ENCODE measurements at regions not wholly inside any gene's neighbourhood (a gene's known extent, or its start where the extent isn't known, plus 50 kb on each side); places are given as distances from the start of the nearest gene placed in this dataset.

- FAIRE-seq (no peak), DNase-seq (no peak)
- Histone ChIP-seq H3K9me3 (ENCODE audit: control insufficient read depth in 2 of 3, insufficient read depth in 1 of 3, low read length in 3 of 3) (peaks cover 0 to 2% (median 0%) of the 10 kb centered on the region in 3 donors), H3K4me1 (ENCODE audit: control insufficient read depth in 2 of 3, insufficient read depth in 2 of 3, low read depth in 1 of 3, low read length in 3 of 3) (no peaks in the 10 kb centered on the region), H3K27me3 (ENCODE audit: control insufficient read depth, insufficient read depth, low read length) (no peaks in the 10 kb centered on the region), H3K36me3 (ENCODE audit: control insufficient read depth in 2 of 3, insufficient read depth in 3 of 3, low read length in 3 of 3) (no peaks in the 10 kb centered on the region), H3K4me3 (ENCODE audit: low read length in 3 of 3) (no peak overlapping the region), H3K9ac (ENCODE audit: low read length in 3 of 3) (no peak overlapping the region), H3K27ac (ENCODE audit: low read depth in 2 of 2, low read length in 2 of 2) (no peak overlapping the region)
- intact Hi-C loops (cut with DNase I): no loop called here
- TF ChIP-seq CTCF (IDR thresholded peaks at IDR 0.05; ENCODE audit: borderline replicate concordance, extremely low read depth, insufficient read depth): no peak
These were observed 80.0 kb upstream of the PRKAR2B start for GRCh38 chr7:106964466-106964865.

DNA sequence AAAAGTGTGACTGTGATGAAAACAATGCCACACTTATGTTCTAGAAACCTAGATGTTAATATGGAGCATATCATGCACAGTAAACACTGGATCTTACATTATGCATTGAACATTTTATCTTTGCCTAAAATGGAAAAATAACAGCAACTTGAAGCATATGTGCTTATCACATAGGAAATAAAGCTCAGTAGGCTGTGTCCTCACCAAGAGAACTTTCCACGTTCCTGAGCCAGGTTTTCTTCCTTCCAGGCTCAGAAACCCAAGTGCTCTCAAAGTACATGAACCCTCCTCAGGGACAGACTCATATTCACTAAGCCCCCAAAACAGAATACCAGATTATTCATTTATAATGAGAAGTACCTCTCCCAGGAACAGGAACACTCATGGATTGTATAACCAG lies 79.4 kb upstream of the PRKAR2B start:
- DNase-seq: no peak
- Histone ChIP-seq H3K9me3 (ENCODE audit: control insufficient read depth in 2 of 3, insufficient read depth in 1 of 3, low read length in 3 of 3) (peaks cover 0 to 2% (median 0%) of the 10 kb centered on the region in 3 donors), H3K27me3 (ENCODE audit: control insufficient read depth, insufficient read depth, low read length) (no peaks in the 10 kb centered on the region), H3K4me3 (ENCODE audit: low read length in 3 of 3) (no peak overlapping the region), H3K27ac (ENCODE audit: low read depth in 2 of 2, low read length in 2 of 2) (no peak overlapping the region), H3K9ac (ENCODE audit: low read length in 3 of 3) (no peak overlapping the region), H3K4me1 (ENCODE audit: control insufficient read depth in 2 of 3, insufficient read depth in 2 of 3, low read depth in 1 of 3, low read length in 3 of 3) (no peaks in the 10 kb centered on the region), H3K36me3 (ENCODE audit: control insufficient read depth in 2 of 3, insufficient read depth in 3 of 3, low read length in 3 of 3) (no peaks in the 10 kb centered on the region)
- intact Hi-C loops (cut with DNase I): no loop called here
- TF ChIP-seq CTCF (IDR thresholded peaks at IDR 0.05; ENCODE audit: borderline replicate concordance, extremely low read depth, insufficient read depth): no peak
- no peak for FAIRE-seq

- Histone ChIP-seq H3K4me3 (ENCODE audit: low read length in 3 of 3) (no peak overlapping the region), H3K9me3 (ENCODE audit: control insufficient read depth in 2 of 3, insufficient read depth in 1 of 3, low read length in 3 of 3) (peaks cover 0 to 2% (median 0%) of the 10 kb centered on the region in 3 donors), H3K9ac (ENCODE audit: low read length in 3 of 3) (no peak overlapping the region), H3K27ac (ENCODE audit: low read depth in 2 of 2, low read length in 2 of 2) (no peak overlapping the region), H3K36me3 (ENCODE audit: control insufficient read depth in 2 of 3, insufficient read depth in 3 of 3, low read length in 3 of 3) (no peaks in the 10 kb centered on the region), H3K4me1 (ENCODE audit: control insufficient read depth in 2 of 3, insufficient read depth in 2 of 3, low read depth in 1 of 3, low read length in 3 of 3) (no peaks in the 10 kb centered on the region), H3K27me3 (ENCODE audit: control insufficient read depth, insufficient read depth, low read length) (no peaks in the 10 kb centered on the region)
- TF ChIP-seq CTCF (IDR thresholded peaks at IDR 0.05; ENCODE audit: borderline replicate concordance, extremely low read depth, insufficient read depth): no peak
- intact Hi-C loops (cut with DNase I): no loop called here
- DNase-seq (no peak), FAIRE-seq (no peak)
These were observed 78.4 kb upstream of the PRKAR2B start for GRCh38 chr7:106966121-106966520.

DNA sequence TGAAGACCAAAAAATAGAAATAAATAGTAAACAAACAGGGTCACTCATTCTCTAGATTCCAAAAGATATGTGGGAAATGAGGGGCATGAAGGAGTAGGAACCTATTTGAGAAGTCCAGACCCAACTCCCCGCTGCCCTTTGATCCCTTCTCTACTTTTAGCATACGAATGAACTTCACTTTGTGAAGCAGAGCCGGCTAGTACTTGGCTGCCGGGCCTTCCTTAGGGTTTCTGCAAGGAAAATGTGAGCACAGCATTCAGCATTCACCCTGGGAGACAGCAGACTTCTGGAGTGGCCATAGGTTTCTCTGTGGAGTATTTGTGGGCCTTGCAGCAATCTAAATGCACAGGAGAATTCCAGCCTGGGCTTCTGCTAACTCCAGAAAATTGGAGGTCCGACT lies 76.3 kb upstream of the PRKAR2B start:
- H3K27me3 ChIP-seq (ENCODE audit: control insufficient read depth, insufficient read depth, low read length): no peaks in the 10 kb centered on the region
- intact Hi-C loops (cut with DNase I): no loop called here

More for the DNA sequence above, 76.3 kb upstream of the PRKAR2B start:
- no peaks in the 10 kb centered on the region for H3K36me3 ChIP-seq (ENCODE audit: control insufficient read depth in 2 of 3, insufficient read depth in 3 of 3, low read length in 3 of 3)
- no peak overlapping the region for H3K9ac ChIP-seq (ENCODE audit: low read length in 3 of 3)
- no peaks in the 10 kb centered on the region for H3K4me1 ChIP-seq (ENCODE audit: control insufficient read depth in 2 of 3, insufficient read depth in 2 of 3, low read depth in 1 of 3, low read length in 3 of 3)
- peaks cover 0 to 2% (median 0%) of the 10 kb centered on the region in 3 donors for H3K9me3 ChIP-seq (ENCODE audit: control insufficient read depth in 2 of 3, insufficient read depth in 1 of 3, low read length in 3 of 3)
- no peak for FAIRE-seq
- DNase-seq: no peak
- H3K4me3 ChIP-seq (ENCODE audit: low read length in 3 of 3): no peak overlapping the region
- no peak for TF ChIP-seq CTCF (IDR thresholded peaks at IDR 0.05; ENCODE audit: borderline replicate concordance, extremely low read depth, insufficient read depth)
- no peak overlapping the region for H3K27ac ChIP-seq (ENCODE audit: low read depth in 2 of 2, low read length in 2 of 2)

Measured in kidney (tissue), 13 donors.